ENCODE measurements at regions not wholly inside any gene's neighbourhood (a gene's known extent, or its start where the extent isn't known, plus 50 kb on each side); places are given as distances from the start of the nearest gene placed in this dataset.

- H3K4me3 ChIP-seq, result no peak overlapping the region
- H3K4me1 ChIP-seq, result no peaks in the 10 kb centered on the region
- H3K36me3 ChIP-seq, result no peaks in the 10 kb centered on the region
- H3K27me3 ChIP-seq, result no peaks in the 10 kb centered on the region
- no peak for DNase-seq (ENCODE audit: low spot score)
- TF ChIP-seq CTCF (IDR thresholded peaks at IDR 0.05), result no peak
- no peaks in the 10 kb centered on the region for H3K9me3 ChIP-seq
- no peak overlapping the region for H3K27ac ChIP-seq
Measured at GRCh38 chr5:6900247-6901227, 187.3 kb downstream of the TENT4A start.

GRCh38 chr5:6902094-6902493, 188.9 kb downstream of the TENT4A start:
- H3K4me3 ChIP-seq, result no peak overlapping the region
- no peak for DNase-seq (ENCODE audit: low spot score)
- H3K27me3 ChIP-seq, result no peaks in the 10 kb centered on the region
- no peak overlapping the region for H3K27ac ChIP-seq
- no peaks in the 10 kb centered on the region for H3K36me3 ChIP-seq
- H3K4me1 ChIP-seq, result no peaks in the 10 kb centered on the region
- no peak for TF ChIP-seq CTCF (IDR thresholded peaks at IDR 0.05)
- H3K9me3 ChIP-seq, result no peaks in the 10 kb centered on the region

GRCh38 chr5:6902597-6902996, 189.4 kb downstream of the TENT4A start:
- Histone ChIP-seq H3K27me3 (no peaks in the 10 kb centered on the region), H3K9me3 (no peaks in the 10 kb centered on the region), H3K4me1 (no peaks in the 10 kb centered on the region), H3K36me3 (no peaks in the 10 kb centered on the region), H3K27ac (no peak overlapping the region), H3K4me3 (no peak overlapping the region)
- no peak for DNase-seq (ENCODE audit: low spot score)
- TF ChIP-seq CTCF (IDR thresholded peaks at IDR 0.05), result no peak

GRCh38 chr5:6903934-6904333, 190.7 kb downstream of the TENT4A start:
- H3K4me1 ChIP-seq, result no peaks in the 10 kb centered on the region
- no peak for DNase-seq (ENCODE audit: low spot score)

GRCh38 chr5:6904860-6905259, 191.6 kb downstream of the TENT4A start:
- Histone ChIP-seq H3K4me3 (no peak overlapping the region), H3K27ac (no peak overlapping the region), H3K36me3 (no peaks in the 10 kb centered on the region), H3K27me3 (no peaks in the 10 kb centered on the region), H3K9me3 (no peaks in the 10 kb centered on the region), H3K4me1 (no peaks in the 10 kb centered on the region)
- no peak for DNase-seq (ENCODE audit: low spot score)
- TF ChIP-seq CTCF (IDR thresholded peaks at IDR 0.05), result no peak

More at GRCh38 chr5:6903934-6904333, 190.7 kb downstream of the TENT4A start:
- Histone ChIP-seq H3K27me3 (no peaks in the 10 kb centered on the region), H3K9me3 (no peaks in the 10 kb centered on the region), H3K27ac (no peak overlapping the region), H3K4me3 (no peak overlapping the region), H3K36me3 (no peaks in the 10 kb centered on the region)
- no peak for TF ChIP-seq CTCF (IDR thresholded peaks at IDR 0.05)

All from right atrium auricular region (tissue), 2 donors.